Heart right ventricle (tissue), 16 donors: ENCODE measurements at regions not wholly inside any gene's neighbourhood (a gene's known extent, or its start where the extent isn't known, plus 50 kb on each side); places are given as distances from the start of the nearest gene placed in this dataset.
"Not testable (repeated sequence)": the region's sequence is repeated elsewhere in the genome, so short reads cannot be mapped to it uniquely, and the experiment has no call there.

ENCODE experiments used
- ATAC-seq, 8 donors: fragments of 200-7000 bp; cut with Tn5 transposase; one replicate each; pipeline ENCODE4 v1.9.1; 2020; ENCODE audit warnings: mild to moderate bottlenecking in 8 of 8, moderate library complexity in 8 of 8, moderate number of reproducible peaks in 1 of 8
- DNase-seq, 2 donors: peaks; one replicate each; pipeline ENCODE4 v3.0.0-alpha.2; 2020
- H3K27ac ChIP-seq, 10 donors: fragments of 200-600 bp; sonication (generic) in 2 of 10; one replicate each; pipeline versions ENCODE4 v1.5.0 to v1.8.0; 2020 to 2022; ENCODE audit warnings: mild to moderate bottlenecking in 3 of 10
- H3K27me3 ChIP-seq, 7 donors: fragments of 200-600 bp; one replicate each; pipeline ENCODE4 v1.8.0; 2021 to 2022; ENCODE audit warnings: mild to moderate bottlenecking in 2 of 7
- H3K36me3 ChIP-seq, 9 donors: fragments of 200-600 bp; sonication (generic) in 1 of 9; one replicate each; pipeline versions ENCODE4 v1.5.0 to v1.8.0; 2020 to 2022; ENCODE audit warnings: mild to moderate bottlenecking in 2 of 9
- H3K4me1 ChIP-seq, 9 donors: fragments of 200-600 bp; sonication (generic) in 1 of 9; one replicate each; pipeline versions ENCODE4 v1.5.0 to v1.8.0; 2020 to 2022; ENCODE audit warnings: mild to moderate bottlenecking in 4 of 9
- H3K4me3 ChIP-seq, 10 donors: fragments of 200-600 bp; sonication (generic) in 2 of 10; one replicate each; pipeline versions ENCODE4 v1.5.0 to v1.8.0; 2020 to 2022; ENCODE audit warnings: mild to moderate bottlenecking in 7 of 10, moderate library complexity in 2 of 10
- H3K9me3 ChIP-seq, 11 donors: fragments of 200-600 bp in 10 of 11; sonication (generic) in 2 of 11; one replicate each; pipeline versions ENCODE4 v1.5.0 to v1.8.0; 2013 to 2022; ENCODE audit warnings: mild to moderate bottlenecking in 2 of 11, control low read depth in 1 of 11, moderate library complexity in 1 of 11
- WGBS, 2 donors: extraction: QIAGEN DNeasy Blood & Tissue Kit; methylation state at CpG; one replicate each; pipeline ENCODE4 v1.1.7; 2013; ENCODE audit warnings: inconsistent platforms in 1 of 2; 5-methylcytosine and 5-hydroxymethylcytosine counted together
- intact Hi-C, 10 donors: fragments of 100-400 bp; cut with DNase I; formaldehyde crosslinking; loops; one replicate each; pipeline versions ENCODE4 v1.11.1 to v1.14.2; 2022
- TF ChIP-seq, protein P1 (sequence below), 9 donors: fragments of 200-600 bp; sonication (generic) in 2 of 9; IDR thresholded peaks; one replicate each; pipeline versions ENCODE4 v1.5.0 to v1.8.0; 2021 to 2022; ENCODE audit warnings: antibody characterized with exemption in 9 of 9, mild to moderate bottlenecking in 5 of 9, moderate library complexity in 1 of 9
- donor health status: Arrhythmogenic right ventricular cardiomyopathy.
- donor health status: ischemic (EF 13 %, LVEDD 7.1; RV severe dilation, severe dysfunction).
- donor health status: healthy with polysubstance abuse.
- donor health status: DM: no; HTN: yes; CAD: no.
- donor health status: DM: no; HTN: no; CAD: no.
- donor health status: ischemic (EF 25% LVEDD 6.9; RV normal size, moderate dysfunction).
- donor health status: ischemic (EF 25% LVEDD 5.7; RV mildly dilated, moderate dysfunction).
- donor health status: healthy.
- donor health status: DM: yes; HTN: yes; CAD: no.
- donor health status: Ischemic cardiomyopathy.
- donor health status: ischemic (EF 35%, LVEDD 5.7; RV mildly dilated, moderate dysfunction).
- donor health status: nonischemic (EF 11% LVEDD 7.7; RV severe dilation, severe dysfunction).
- donor health status: DM: yes; HTN: yes; CAD: no.
- donor health status: PGD.
- donor health status: ischemic (EF 29% LVEDD 5.4; RV normal size, mild dysfunction).
- donor health status: nonischemic (EF 23%, LVEDD 6.1; RV moderate dilation, normal function).

DNA sequence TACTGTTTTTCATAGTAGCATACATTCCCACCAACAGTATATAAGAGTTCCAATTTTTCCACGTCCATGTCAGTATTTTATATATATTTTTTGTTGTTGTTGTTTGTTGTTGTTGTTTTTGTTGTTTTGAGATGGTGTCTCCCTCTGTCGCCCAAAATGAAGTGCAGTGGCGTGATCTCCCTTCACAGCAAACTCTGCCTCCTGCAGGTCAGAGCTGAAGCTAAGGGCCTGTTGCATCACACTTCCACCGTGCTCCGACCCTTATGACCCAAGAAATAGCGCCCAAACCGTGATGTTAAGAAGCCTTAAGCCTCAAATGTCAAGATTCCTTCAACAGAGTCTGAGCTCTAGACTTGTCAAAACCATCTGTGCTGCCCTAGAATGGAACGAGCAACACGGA, 2032.3 kb downstream of the MRPL39 start:
- DNase-seq (no peak), ATAC-seq (no peak)
- TF ChIP-seq, protein P1, sequence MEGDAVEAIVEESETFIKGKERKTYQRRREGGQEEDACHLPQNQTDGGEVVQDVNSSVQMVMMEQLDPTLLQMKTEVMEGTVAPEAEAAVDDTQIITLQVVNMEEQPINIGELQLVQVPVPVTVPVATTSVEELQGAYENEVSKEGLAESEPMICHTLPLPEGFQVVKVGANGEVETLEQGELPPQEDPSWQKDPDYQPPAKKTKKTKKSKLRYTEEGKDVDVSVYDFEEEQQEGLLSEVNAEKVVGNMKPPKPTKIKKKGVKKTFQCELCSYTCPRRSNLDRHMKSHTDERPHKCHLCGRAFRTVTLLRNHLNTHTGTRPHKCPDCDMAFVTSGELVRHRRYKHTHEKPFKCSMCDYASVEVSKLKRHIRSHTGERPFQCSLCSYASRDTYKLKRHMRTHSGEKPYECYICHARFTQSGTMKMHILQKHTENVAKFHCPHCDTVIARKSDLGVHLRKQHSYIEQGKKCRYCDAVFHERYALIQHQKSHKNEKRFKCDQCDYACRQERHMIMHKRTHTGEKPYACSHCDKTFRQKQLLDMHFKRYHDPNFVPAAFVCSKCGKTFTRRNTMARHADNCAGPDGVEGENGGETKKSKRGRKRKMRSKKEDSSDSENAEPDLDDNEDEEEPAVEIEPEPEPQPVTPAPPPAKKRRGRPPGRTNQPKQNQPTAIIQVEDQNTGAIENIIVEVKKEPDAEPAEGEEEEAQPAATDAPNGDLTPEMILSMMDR (IDR thresholded peaks at IDR 0.05), result no peak
- Histone ChIP-seq H3K9me3 (no peaks in the 10 kb centered on the region), H3K27me3 (no peaks in the 10 kb centered on the region), H3K36me3 (no peaks in the 10 kb centered on the region), H3K27ac (no peak overlapping the region), H3K4me1 (no peaks in the 10 kb centered on the region), H3K4me3 (no peak overlapping the region)
- intact Hi-C loops, result no loop called here
- WGBS, 2 donors, result 71 to 74% methylated on average over 9 of the region's 9 CpGs

DNA sequence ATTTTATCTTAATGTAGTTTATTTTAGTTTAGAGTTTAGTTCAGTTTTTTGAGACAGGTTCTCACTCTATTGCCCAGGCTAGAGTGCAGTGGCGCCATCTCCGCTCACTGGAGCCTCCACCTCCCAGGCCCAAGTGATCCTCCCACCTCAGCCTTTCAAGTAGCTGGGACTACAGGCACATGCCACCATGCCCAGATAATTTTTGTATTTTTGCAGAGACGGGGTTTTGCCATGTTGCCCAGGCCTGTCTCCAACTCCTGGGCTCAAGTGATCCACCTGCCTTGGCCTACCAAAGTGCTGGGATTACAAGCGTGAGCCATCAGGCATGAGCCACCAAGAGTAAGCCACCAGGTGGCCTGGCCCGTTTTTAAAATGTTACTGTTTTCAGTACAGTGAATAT, 2058.4 kb downstream of the MRPL39 start:
- 83 to 87% methylated on average over 5 of the region's 5 CpGs for WGBS, 2 donors

DNA sequence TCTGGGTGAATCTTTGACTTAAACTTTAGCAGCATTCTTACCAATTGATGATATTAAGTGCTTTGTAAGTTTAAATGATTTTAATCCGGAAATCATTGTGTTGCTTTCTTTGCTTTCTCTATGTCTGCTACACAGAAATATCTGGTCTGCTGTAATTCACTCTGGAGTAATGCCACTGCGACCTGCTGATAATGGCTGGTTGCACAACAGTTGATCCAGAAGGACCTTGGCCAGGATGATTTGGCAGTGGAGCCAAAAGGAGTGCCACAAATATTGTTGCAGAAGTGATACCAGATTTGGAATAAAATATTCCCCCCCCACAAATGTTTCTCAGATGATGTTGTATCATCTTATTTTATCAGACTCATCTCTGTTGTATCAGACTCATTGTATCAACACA, 2063.9 kb downstream of the MRPL39 start:
- Histone ChIP-seq H3K36me3 (no peaks in the 10 kb centered on the region), H3K9me3 (no peaks in the 10 kb centered on the region), H3K4me1 (no peaks in the 10 kb centered on the region), H3K4me3 (no peak overlapping the region), H3K27me3 (no peaks in the 10 kb centered on the region), H3K27ac (no peak overlapping the region)
- intact Hi-C loops, result no loop called here
- DNase-seq (peak in 1 of 2 donors; percentile 46), ATAC-seq (peak in 6 of 8 donors; percentile 58 to 88 (median 80))
- TF ChIP-seq, protein P1 (IDR thresholded peaks at IDR 0.05), result no peak
- 56 to 61% methylated on average over 2 of the region's 2 CpGs for WGBS, 2 donors

More for the DNA sequence above, 2058.4 kb downstream of the MRPL39 start:
- H3K36me3 ChIP-seq, H3K4me1 ChIP-seq, intact Hi-C loops, ATAC-seq, DNase-seq, H3K9me3 ChIP-seq, H3K4me3 ChIP-seq, H3K27me3 ChIP-seq, H3K27ac ChIP-seq: not testable (repeated sequence)

DNA sequence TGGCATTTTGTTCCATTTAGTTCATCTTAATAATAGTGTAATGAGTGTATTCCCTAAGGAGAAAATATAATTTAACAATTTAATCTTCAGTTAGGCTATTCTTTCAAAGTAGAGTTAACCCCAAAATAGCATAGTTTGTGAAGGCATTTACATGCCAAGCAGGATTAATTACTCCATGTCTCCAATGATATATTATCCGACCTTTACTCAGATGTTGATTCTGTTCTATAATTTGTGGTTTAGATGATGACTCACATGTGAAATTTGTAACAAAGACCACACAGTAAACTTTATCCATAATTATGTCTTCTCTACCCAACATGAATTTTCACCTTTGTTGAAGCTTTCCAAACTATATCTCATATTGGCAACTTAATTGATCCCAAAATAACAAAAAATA, 2065.2 kb downstream of the MRPL39 start:
- Histone ChIP-seq H3K27me3 (no peaks in the 10 kb centered on the region), H3K36me3 (no peaks in the 10 kb centered on the region), H3K9me3 (no peaks in the 10 kb centered on the region), H3K4me3 (no peak overlapping the region), H3K4me1 (no peaks in the 10 kb centered on the region), H3K27ac (no peak overlapping the region)
- ATAC-seq (no peak), DNase-seq (no peak)
- TF ChIP-seq, protein P1 (IDR thresholded peaks at IDR 0.05), result no peak
- intact Hi-C loops, result no loop called here
- 75 to 84% methylated on average over 1 of the region's 1 CpG for WGBS, 2 donors

DNA sequence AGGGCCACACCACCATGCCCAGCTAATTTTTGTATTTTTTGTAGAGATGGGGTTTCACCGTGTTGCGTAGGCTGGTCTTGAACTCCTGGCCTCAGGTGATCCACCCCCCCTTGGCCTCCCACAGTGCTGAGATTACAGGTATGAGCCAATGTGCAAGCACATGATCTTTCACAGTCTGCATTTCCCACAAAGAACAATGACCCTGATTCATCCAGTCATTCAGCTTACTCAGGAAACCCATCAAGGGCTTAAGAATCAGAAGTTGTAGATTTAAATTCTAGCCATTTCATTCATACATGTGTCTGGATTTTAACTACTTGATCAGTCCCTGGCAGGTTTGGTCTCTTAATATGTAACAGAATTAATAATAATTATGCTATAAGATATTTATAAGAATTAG, 2065.7 kb downstream of the MRPL39 start:
- intact Hi-C loops, result no loop called here
- Histone ChIP-seq H3K4me3 (no peak overlapping the region), H3K27me3 (no peaks in the 10 kb centered on the region), H3K27ac (no peak overlapping the region), H3K36me3 (no peaks in the 10 kb centered on the region), H3K4me1 (no peaks in the 10 kb centered on the region), H3K9me3 (no peaks in the 10 kb centered on the region)
- TF ChIP-seq, protein P1 (IDR thresholded peaks at IDR 0.05), result no peak
- DNase-seq (no peak), ATAC-seq (no peak)
- WGBS, 2 donors, result 88 to 93% methylated on average over 2 of the region's 2 CpGs
